Stimulated activated naive CD8-positive, alpha-beta T cell treated with anti-CD3 and anti-CD28 coated beads, Interleukin-15, Interleukin-2, amounts not matched to agents 100 ng/mL and 50 ng/mL, for 24 hours (primary cell): ENCODE measurements at regions not wholly inside any gene's neighbourhood (a gene's known extent, or its start where the extent isn't known, plus 50 kb on each side); places are given as distances from the start of the nearest gene placed in this dataset.
"Not testable (repeated sequence)": the region's sequence is repeated elsewhere in the genome, so short reads cannot be mapped to it uniquely, and the experiment has no call there.

Experiments used
- H3K27ac Mint-ChIP-seq: one replicate; pipeline ENCODE4 v1.8.0; 2021; ENCODE audit warnings: mild to moderate bottlenecking, mixed read lengths
- H3K27me3 Mint-ChIP-seq: one replicate; pipeline ENCODE4 v1.8.0; 2021; ENCODE audit warnings: mixed read lengths
- H3K36me3 Mint-ChIP-seq: one replicate; pipeline ENCODE4 v1.8.0; 2021; ENCODE audit warnings: low read depth, mixed read lengths
- H3K4me1 Mint-ChIP-seq: one replicate; pipeline ENCODE4 v1.8.0; 2021; ENCODE audit warnings: low read depth, mixed read lengths
- H3K4me3 Mint-ChIP-seq: one replicate; pipeline ENCODE4 v1.8.0; 2021; ENCODE audit warnings: mild to moderate bottlenecking, mixed read lengths
- H3K9me3 Mint-ChIP-seq: one replicate; pipeline ENCODE4 v1.8.0; 2021; ENCODE audit warnings: mixed read lengths

DNA sequence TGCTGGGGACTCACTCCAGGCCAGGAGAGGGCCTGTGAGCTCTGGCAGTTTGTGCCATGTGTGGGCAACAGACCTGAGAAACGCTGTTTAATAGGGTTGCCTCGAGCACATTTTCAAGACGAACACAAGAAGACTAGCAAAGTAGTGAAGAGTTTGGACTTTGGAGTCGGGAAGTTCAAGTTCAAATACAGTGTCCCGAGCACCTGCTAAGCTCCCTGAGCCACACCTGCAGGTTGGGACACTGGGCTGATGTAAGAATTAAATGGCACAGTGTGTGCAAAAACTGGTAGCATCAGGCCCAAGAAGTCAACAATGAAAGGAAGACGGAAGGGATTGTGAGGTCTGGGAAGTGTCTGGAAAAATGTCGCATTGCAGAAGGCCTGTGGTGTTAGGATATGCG lies 112.8 kb upstream of the PABPC3 start:
- Mint-ChIP-seq H3K4me3 (no peak overlapping the region), H3K36me3 (no peaks in the 10 kb centered on the region), H3K27ac (no peak overlapping the region), H3K9me3 (no peaks in the 10 kb centered on the region), H3K27me3 (peaks cover 44% of the 10 kb centered on the region), H3K4me1 (no peaks in the 10 kb centered on the region)

DNA sequence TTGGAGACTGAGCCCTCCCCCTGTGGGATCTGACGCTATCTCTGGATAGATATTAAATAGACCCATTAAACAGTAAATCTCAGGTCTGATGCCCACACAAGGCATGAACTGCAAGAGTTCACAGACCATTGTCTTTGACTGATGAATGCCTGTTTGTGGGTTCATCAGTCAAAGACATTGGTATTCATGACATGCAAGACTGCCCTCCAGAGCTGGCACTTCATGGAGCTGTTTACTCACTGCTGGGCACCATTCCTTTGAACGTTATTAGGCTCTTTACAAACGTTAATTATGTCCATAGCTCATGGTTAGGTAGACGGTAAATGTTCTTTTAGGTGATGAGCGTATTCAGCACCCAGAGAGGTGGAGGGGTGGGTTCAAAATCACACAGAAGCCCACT lies 111.8 kb upstream of the PABPC3 start:
- H3K4me1 Mint-ChIP-seq = no peaks in the 10 kb centered on the region
- no peak overlapping the region for H3K27ac Mint-ChIP-seq
- H3K4me3 Mint-ChIP-seq = no peak overlapping the region
- H3K27me3 Mint-ChIP-seq = peaks cover 52% of the 10 kb centered on the region
- no peaks in the 10 kb centered on the region for H3K36me3 Mint-ChIP-seq
- no peaks in the 10 kb centered on the region for H3K9me3 Mint-ChIP-seq

DNA sequence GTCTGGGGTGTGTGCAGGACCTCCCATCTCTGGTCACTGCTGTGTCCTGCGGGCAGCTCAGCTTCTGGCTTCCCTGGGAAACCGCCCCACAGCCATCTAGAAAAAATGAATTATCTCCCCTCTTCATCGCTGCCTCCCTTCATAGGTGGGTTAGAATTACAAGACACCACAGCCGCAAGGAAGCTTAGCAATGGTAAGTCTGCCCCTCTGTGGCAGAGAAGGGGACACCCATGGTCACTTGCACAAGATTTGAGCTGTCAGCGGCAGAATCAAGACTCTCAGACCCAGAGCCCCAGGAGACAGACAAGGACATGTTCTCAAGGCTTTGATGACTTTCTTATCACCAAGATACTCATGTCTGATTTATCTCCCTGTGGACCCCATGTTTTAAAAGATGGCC lies 110.8 kb upstream of the PABPC3 start:
- Mint-ChIP-seq H3K4me1 (no peaks in the 10 kb centered on the region), H3K9me3 (no peaks in the 10 kb centered on the region), H3K27ac (no peak overlapping the region), H3K36me3 (no peaks in the 10 kb centered on the region), H3K4me3 (no peak overlapping the region), H3K27me3 (peaks cover 54% of the 10 kb centered on the region)

DNA sequence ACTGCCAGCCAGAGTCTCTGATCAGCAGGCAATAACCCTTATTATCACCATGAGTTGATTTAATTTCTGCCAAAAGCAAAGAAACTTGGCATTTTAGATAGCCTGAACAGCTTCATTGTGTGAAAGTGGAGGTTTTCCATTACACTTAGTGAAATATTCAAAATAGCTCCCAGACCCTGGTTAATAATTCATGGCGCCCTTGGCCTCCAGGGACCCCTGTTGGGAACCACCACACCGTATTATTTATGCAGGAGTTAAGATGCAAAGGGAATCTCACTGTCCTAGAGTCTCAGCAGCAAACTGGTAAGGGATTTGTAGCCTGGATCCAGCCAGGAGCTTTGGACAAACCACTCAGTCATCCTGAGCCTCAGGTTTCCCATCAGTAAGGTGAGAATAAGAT lies 110.0 kb upstream of the PABPC3 start:
- no peaks in the 10 kb centered on the region for H3K36me3 Mint-ChIP-seq
- H3K27me3 Mint-ChIP-seq = peaks cover 54% of the 10 kb centered on the region
- H3K4me1 Mint-ChIP-seq = no peaks in the 10 kb centered on the region
- H3K4me3 Mint-ChIP-seq = no peak overlapping the region
- H3K9me3 Mint-ChIP-seq = no peaks in the 10 kb centered on the region
- no peak overlapping the region for H3K27ac Mint-ChIP-seq

DNA sequence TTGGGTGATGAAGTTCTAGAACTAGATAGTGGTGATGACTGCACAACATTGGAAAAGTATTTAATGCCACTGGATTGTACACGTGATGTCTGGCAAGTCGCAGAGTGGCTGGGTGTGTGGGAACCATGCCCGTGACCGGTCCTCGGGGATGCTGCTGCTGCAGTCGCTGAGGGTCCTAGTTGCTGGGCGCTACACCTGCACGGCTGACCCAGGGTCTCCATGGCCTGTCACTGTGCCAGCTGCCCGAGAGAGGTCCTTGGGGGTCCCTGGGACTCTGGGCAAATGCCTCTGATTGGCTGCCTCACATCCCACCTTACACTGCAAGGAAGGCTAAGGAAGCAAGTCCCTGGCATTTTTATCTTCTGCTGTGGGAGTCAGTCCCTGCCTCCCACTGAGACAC lies 109.1 kb upstream of the PABPC3 start:
- Mint-ChIP-seq H3K27ac (no peak overlapping the region), H3K4me1 (no peaks in the 10 kb centered on the region), H3K9me3 (no peaks in the 10 kb centered on the region), H3K36me3 (no peaks in the 10 kb centered on the region), H3K4me3 (no peak overlapping the region), H3K27me3 (peaks cover 60% of the 10 kb centered on the region)

DNA sequence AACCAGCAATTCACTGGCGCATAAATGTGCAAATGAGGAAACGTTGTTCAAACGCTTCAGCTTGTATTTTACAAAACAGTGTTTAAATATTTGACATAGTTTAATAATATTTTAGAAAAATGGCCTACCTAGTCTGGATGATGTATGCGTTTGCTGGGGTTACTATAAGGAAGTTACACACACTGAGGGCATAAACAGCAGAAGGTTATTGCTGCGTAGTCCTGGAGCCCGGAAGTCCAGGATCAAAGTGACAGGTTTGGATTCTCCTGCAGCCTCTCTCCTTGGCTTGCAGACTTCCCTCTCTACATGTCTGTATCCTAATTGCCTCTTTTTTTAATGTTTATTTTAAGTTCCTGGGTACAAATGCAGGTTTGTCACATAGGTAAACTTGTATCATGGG lies 106.0 kb upstream of the PABPC3 start:
- H3K4me1 Mint-ChIP-seq = not testable (repeated sequence)
- peaks cover 52% of the 10 kb centered on the region for H3K27me3 Mint-ChIP-seq

DNA sequence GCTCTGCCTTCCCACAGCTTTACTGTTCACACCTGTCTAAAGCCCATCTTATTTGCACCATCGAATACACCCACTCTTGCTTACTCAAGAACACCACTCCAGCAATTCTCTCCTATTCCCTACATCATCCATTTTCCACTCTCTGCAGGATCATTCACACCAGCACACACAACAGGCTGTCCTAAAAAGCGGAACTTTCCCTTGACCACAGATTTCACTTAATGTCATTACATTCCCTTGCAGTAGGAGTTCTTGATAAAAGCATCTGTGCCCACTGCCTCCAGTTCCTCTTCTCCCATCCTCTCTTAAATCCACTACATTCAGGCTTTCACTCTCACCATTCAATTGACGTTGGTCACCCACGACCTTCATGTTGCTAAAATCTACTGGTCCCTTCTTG lies 103.0 kb upstream of the PABPC3 start:
- H3K27me3 Mint-ChIP-seq = peaks cover 44% of the 10 kb centered on the region
- H3K36me3 Mint-ChIP-seq, H3K27ac Mint-ChIP-seq, H3K4me1 Mint-ChIP-seq, H3K9me3 Mint-ChIP-seq, H3K4me3 Mint-ChIP-seq: not testable (repeated sequence)

More for the DNA sequence above, 106.0 kb upstream of the PABPC3 start:
- H3K4me3 Mint-ChIP-seq, H3K9me3 Mint-ChIP-seq, H3K27ac Mint-ChIP-seq, H3K36me3 Mint-ChIP-seq: not testable (repeated sequence)

DNA sequence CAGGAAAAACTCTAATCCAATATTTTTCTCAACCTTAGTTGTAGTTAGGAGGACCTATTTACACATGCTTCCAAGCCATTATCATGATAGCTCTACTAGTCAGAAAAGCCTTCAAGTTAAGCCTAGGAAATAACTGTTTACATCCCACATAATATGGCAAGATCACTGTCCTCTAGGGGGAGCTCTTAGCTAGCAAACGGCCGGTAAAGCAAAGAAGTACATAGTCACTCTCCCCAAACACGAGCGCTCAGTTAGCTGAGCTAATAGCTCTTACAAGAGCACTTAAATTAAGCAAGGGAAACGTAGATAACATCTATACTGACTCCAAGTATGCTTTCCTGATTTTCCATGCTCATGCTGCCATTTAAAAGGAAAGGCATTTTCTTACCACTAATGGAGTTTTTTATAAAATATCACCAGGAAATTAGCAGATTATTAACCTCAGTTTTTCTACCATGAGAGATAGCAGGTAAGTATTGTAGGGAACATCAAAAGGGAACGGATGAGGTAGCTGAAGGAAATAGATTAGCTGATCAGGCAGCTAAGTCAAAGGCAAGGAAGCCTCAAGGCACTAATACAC lies 100.6 kb upstream of the PABPC3 start:
- Mint-ChIP-seq H3K27me3 (peaks cover 40% of the 10 kb centered on the region), H3K27ac (no peak overlapping the region), H3K4me3 (no peak overlapping the region), H3K4me1 (no peaks in the 10 kb centered on the region), H3K9me3 (no peaks in the 10 kb centered on the region), H3K36me3 (no peaks in the 10 kb centered on the region)

DNA sequence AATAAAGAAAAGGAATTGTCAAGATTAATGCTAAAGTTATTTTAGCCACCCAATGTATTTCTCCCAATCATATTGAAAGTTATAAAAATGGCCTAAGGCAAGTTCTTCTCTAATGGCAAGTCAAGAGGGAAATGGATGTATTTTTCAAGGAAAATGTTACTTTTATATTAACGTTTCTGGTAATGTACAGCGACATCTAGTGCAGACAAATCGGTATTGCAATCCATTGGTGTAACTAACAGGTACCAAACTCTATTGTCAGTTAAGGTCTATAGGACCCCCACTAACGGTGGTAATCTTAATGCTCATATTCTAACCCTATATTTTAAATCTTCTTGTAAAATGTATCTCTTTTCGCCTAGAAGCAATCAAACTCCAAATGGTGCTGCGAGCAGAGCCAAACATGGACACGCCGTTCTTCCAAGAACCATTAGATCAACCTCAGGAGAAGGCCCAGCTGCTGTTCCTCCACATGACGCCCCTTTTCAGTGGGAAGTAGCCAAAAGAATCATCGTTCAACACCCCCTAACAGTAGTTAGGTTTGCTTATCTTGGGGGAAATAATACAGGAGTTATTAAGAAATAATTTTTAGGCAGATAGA lies 98.5 kb upstream of the PABPC3 start:
- Mint-ChIP-seq H3K9me3 (no peaks in the 10 kb centered on the region), H3K4me3 (no peak overlapping the region)

DNA sequence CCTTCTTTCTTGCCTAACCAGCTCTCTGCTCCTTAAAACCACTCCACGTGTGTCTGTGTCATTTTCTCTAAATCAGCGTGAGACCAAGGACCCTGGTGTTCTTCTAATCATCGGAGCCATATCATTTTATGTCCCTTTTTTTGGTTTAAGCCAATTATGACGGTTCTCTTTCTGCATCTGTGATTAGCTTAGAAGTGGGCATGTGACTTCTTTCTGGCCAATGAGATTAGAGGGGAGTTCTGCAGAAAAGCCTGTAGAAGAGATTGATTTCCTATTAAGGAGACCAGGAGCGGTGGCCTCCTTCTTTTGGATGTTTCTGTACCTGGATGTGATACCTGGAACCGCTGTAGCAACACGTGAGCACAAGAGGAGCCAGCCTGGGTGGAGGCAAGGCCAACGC lies 97.5 kb upstream of the PABPC3 start:
- H3K4me3 Mint-ChIP-seq = no peak overlapping the region
- H3K27me3 Mint-ChIP-seq = peaks cover 46% of the 10 kb centered on the region
- H3K27ac Mint-ChIP-seq = no peak overlapping the region
- H3K9me3 Mint-ChIP-seq = no peaks in the 10 kb centered on the region
- no peaks in the 10 kb centered on the region for H3K36me3 Mint-ChIP-seq
- H3K4me1 Mint-ChIP-seq = no peaks in the 10 kb centered on the region

More for the DNA sequence above, 98.5 kb upstream of the PABPC3 start:
- Mint-ChIP-seq H3K4me1 (no peaks in the 10 kb centered on the region), H3K36me3 (no peaks in the 10 kb centered on the region), H3K27ac (no peak overlapping the region), H3K27me3 (peaks cover 42% of the 10 kb centered on the region)

DNA sequence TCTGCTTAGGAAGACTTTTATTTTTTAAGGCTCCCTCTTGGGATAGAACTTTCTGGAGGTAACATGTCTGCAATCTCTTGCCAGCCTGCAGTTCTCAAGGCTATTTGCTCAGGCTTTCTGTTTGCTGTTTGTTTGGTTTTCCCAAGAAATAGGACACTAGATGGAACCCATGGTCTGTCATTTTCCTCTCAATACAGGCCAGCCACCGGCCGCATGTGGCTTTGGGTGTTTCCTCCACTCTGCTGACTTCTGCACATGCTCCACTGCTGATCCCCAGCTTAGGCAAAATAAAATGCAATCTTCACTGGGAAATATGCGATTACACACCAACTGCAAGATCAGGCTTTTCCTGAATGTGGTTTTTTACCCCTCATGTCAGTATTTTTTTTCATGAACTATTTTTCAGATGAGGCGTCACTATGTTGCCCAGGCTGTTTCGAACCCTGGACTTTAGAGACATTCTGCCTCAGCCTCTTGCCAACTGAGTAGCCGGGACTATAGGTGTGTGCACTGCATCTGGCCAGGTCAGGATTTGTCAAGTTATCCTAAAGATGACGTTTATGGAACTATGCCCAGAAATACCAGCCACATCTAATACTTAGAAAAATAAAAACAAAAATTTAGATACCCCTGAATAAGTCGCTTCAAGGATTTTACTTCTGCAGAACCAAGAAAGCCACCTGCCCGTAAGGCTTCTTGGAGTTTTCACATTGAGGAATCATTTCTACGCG lies 94.3 kb upstream of the PABPC3 start:
- no peak overlapping the region for H3K27ac Mint-ChIP-seq
- H3K4me1 Mint-ChIP-seq = no peaks in the 10 kb centered on the region
- no peaks in the 10 kb centered on the region for H3K9me3 Mint-ChIP-seq
- peaks cover 53% of the 10 kb centered on the region for H3K27me3 Mint-ChIP-seq
- no peaks in the 10 kb centered on the region for H3K36me3 Mint-ChIP-seq
- H3K4me3 Mint-ChIP-seq = no peak overlapping the region

DNA sequence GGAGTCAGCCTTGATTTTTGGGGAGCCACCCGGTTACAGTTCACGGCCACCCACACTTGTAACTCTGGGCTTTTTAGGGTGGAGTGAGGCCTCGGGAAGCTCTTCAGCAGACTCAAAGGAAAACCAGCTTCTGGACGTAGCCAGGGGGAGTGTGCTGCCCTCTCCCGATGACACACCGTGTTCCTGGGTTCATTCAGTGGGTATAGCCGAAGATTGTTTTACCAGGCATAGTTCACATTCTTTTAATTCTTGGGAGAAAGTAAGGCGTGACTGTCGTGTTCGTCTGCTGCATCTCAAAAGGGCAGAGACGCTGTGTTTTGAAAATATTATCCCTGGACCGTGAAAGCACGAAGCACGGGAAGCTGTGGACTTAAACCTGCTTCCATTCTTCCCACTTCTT lies 93.6 kb upstream of the PABPC3 start:
- not testable (repeated sequence) for H3K4me3 Mint-ChIP-seq, H3K4me1 Mint-ChIP-seq, H3K27ac Mint-ChIP-seq, H3K36me3 Mint-ChIP-seq, H3K9me3 Mint-ChIP-seq
- peaks cover 48% of the 10 kb centered on the region for H3K27me3 Mint-ChIP-seq

DNA sequence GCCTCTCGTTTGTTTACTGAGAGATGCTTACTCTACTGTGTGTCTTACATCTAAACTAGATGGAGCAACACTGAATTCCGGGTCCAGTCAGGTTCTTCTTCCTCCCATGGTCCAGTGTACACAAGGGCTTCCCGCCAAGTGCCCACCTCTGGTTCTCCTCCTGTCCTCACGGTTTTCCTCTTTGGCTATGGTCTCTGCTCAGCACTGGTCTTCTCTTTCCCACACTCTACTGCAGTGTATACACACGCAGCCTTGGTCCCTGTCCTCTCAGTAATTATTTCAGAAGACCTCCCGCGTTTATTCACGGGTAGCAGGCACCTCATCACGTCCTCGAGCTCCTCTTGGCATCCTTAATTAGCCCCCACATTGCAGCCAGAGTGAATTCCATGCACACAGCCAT lies 91.4 kb upstream of the PABPC3 start:
- not testable (repeated sequence) for H3K4me1 Mint-ChIP-seq, H3K9me3 Mint-ChIP-seq, H3K4me3 Mint-ChIP-seq, H3K27ac Mint-ChIP-seq, H3K36me3 Mint-ChIP-seq
- H3K27me3 Mint-ChIP-seq = peaks cover 47% of the 10 kb centered on the region

DNA sequence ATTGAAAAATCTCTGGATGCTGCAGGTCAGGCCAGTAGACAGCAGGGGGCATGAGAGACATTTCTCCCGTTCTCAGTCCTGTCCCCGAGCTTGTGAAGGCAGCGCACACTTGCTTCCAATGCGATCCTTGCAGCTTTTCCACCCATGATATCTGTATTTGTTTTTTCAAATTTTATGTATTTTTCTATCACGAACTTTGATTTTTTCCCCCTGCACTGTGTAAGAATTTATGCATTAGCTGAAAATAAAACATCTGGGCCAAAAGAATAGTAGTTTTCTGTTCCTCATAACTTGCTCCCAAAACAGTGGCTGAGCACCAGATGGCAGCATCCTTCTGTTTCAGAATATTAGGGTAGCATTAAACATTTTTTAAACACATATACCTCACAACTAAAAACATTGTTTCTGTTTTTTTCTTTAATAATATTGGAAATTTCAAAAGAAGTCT lies 90.9 kb upstream of the PABPC3 start:
- H3K36me3 Mint-ChIP-seq, H3K4me3 Mint-ChIP-seq, H3K27ac Mint-ChIP-seq, H3K4me1 Mint-ChIP-seq, H3K9me3 Mint-ChIP-seq: not testable (repeated sequence)
- peaks cover 48% of the 10 kb centered on the region for H3K27me3 Mint-ChIP-seq

DNA sequence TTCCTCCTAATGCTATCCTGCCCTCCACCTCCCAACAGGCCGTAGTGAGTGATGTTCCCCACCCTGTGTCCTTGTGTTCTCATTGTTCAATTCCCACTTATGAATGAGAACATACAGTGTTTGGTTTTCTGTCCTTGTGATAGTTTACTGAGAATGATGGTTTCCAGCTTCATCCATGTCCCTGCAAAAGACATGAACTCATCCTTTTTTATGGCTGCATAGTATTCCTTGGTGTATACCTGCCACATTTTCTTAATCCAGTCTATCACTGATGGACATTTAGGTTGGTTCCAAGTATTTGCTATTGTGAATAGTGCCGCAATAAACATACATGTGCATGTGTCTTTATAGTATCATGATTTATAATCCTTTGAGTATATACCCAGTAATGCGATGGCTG lies 88.5 kb upstream of the PABPC3 start:
- not testable (repeated sequence) for H3K36me3 Mint-ChIP-seq, H3K9me3 Mint-ChIP-seq, H3K4me3 Mint-ChIP-seq, H3K27ac Mint-ChIP-seq, H3K4me1 Mint-ChIP-seq
- H3K27me3 Mint-ChIP-seq = peaks cover 45% of the 10 kb centered on the region
